Smooth muscle cell (in vitro differentiated cells): ENCODE measurements at regions not wholly inside any gene's neighbourhood (a gene's known extent, or its start where the extent isn't known, plus 50 kb on each side); places are given as distances from the start of the nearest gene placed in this dataset.

ENCODE experiments used
- DNase-seq: peaks from one replicate; lab custom pipeline; 2025; ENCODE audit not compliant: unreplicated experiment; lab: John Stamatoyannopoulos, UW
- H2AFZ ChIP-seq: fragments of 200-600 bp; sonication (generic); 2 replicates; pipeline ENCODE4 v1.6.0; 2016; ENCODE audit warnings: antibody characterized with exemption, low read depth, mild to moderate bottlenecking
- H3F3A ChIP-seq: fragments of 200-600 bp; sonication (generic); 2 replicates; pipeline ENCODE4 v1.6.0; 2017; ENCODE audit warnings: antibody characterized with exemption, low read depth
- H3K27ac ChIP-seq: fragments of 200-600 bp; sonication (generic); 2 replicates; pipeline ENCODE4 v1.5.1; 2016; ENCODE audit warnings: low read depth, mild to moderate bottlenecking
- H3K27me3 ChIP-seq: fragments of 200-600 bp; sonication (generic); 2 replicates; pipeline ENCODE4 v1.6.1; 2016; ENCODE audit warnings: low read depth, mild to moderate bottlenecking
- H3K36me3 ChIP-seq: fragments of 200-600 bp; sonication (generic); 2 replicates; pipeline ENCODE4 v1.5.1; 2016; ENCODE audit warnings: low read depth
- H3K4me1 ChIP-seq: fragments of 200-600 bp; sonication (generic); 2 replicates; pipeline ENCODE4 v1.5.1; 2016; ENCODE audit warnings: low read depth
- H3K4me2 ChIP-seq: fragments of 200-600 bp; sonication (generic); 2 replicates; pipeline ENCODE4 v1.6.0; 2016; ENCODE audit warnings: mild to moderate bottlenecking
- H3K4me3 ChIP-seq: fragments of 200-600 bp; sonication (generic); 2 replicates; pipeline ENCODE4 v1.5.1; 2016; ENCODE audit warnings: mild to moderate bottlenecking
- H3K79me2 ChIP-seq: fragments of 200-600 bp; sonication (generic); 2 replicates; pipeline ENCODE4 v1.6.0; 2016; ENCODE audit warnings: low read depth, mild to moderate bottlenecking
- H3K9ac ChIP-seq: fragments of 200-600 bp; sonication (generic); 2 replicates; pipeline ENCODE4 v1.6.0; 2016; ENCODE audit warnings: low read depth
- H3K9me3 ChIP-seq: fragments of 200-600 bp; sonication (generic); replicated peaks from 2 replicates; pipeline ENCODE4 v1.5.1; 2016; ENCODE audit warnings: low read depth
- H4K20me1 ChIP-seq: fragments of 200-600 bp; sonication (generic); 2 replicates; pipeline ENCODE4 v1.6.0; 2016; ENCODE audit warnings: low read depth
- CTCF ChIP-seq: fragments of 200-600 bp; sonication (generic); IDR thresholded peaks from 2 replicates; pipeline ENCODE4 v1.5.1; 2017; ENCODE audit warnings: borderline replicate concordance, mild to moderate bottlenecking, antibody characterized with exemption; ENCODE audit not compliant: insufficient read depth, poor library complexity, severe bottlenecking
- WGBS: methylation state at CpG from one replicate; pipeline ENCODE4 v1.1.7; 2016; ENCODE audit warnings: low lambda C conversion rate; 5-methylcytosine and 5-hydroxymethylcytosine counted together

- Histone ChIP-seq H3F3A (no peaks in the 10 kb centered on the region), H3K9ac (no peak overlapping the region), H3K4me1 (peaks cover 11% of the 10 kb centered on the region), H3K4me3 (no peak overlapping the region), H3K27me3 (no peaks in the 10 kb centered on the region), H3K27ac (peak overlapping the region; percentile 66), H3K36me3 (no peaks in the 10 kb centered on the region), H3K4me2 (no peak overlapping the region), H3K9me3 (no peaks in the 10 kb centered on the region), H2AFZ (peak overlapping the region; percentile 60), H3K79me2 (no peaks in the 10 kb centered on the region), H4K20me1 (no peaks in the 10 kb centered on the region)
- WGBS = 76% methylated on average over 3 of the region's 3 CpGs
- TF ChIP-seq CTCF = no peak
- DNase-seq = no peak
Measured at GRCh38 chr5:54804086-54804485, 181.3 kb downstream of the ESM1 start.

GRCh38 chr5:54803471-54804011 lies 181.9 kb downstream of the ESM1 start:
- Histone ChIP-seq H3K27ac (peak overlapping the region; percentile 66), H4K20me1 (no peaks in the 10 kb centered on the region), H3K79me2 (no peaks in the 10 kb centered on the region), H3K27me3 (no peaks in the 10 kb centered on the region), H3K4me2 (peak overlapping the region; percentile 11), H2AFZ (peak overlapping the region; percentile 60), H3K9me3 (no peaks in the 10 kb centered on the region), H3K4me1 (peaks cover 11% of the 10 kb centered on the region), H3K9ac (no peak overlapping the region), H3K36me3 (no peaks in the 10 kb centered on the region), H3F3A (no peaks in the 10 kb centered on the region), H3K4me3 (no peak overlapping the region)
- TF ChIP-seq CTCF = no peak
- WGBS = 20% methylated on average over 3 of the region's 3 CpGs
- DNase-seq = no peak

GRCh38 chr5:54799645-54800044 lies 185.7 kb downstream of the ESM1 start:
- H3K27ac ChIP-seq = no peak overlapping the region
- 87% methylated on average over 1 of the region's 1 CpG for WGBS
- TF ChIP-seq CTCF = no peak
- H3K4me2 ChIP-seq = no peak overlapping the region
- H3K4me3 ChIP-seq = no peak overlapping the region
- H2AFZ ChIP-seq = no peak overlapping the region
- H3K9me3 ChIP-seq = no peaks in the 10 kb centered on the region
- no peak overlapping the region for H3K9ac ChIP-seq
- no peaks in the 10 kb centered on the region for H3K79me2 ChIP-seq
- H3F3A ChIP-seq = no peaks in the 10 kb centered on the region
- no peaks in the 10 kb centered on the region for H4K20me1 ChIP-seq
- no peaks in the 10 kb centered on the region for H3K27me3 ChIP-seq
- DNase-seq = no peak
- H3K4me1 ChIP-seq = peaks cover 11% of the 10 kb centered on the region
- H3K36me3 ChIP-seq = no peaks in the 10 kb centered on the region

- DNase-seq = no peak
- H3K27me3 ChIP-seq = no peaks in the 10 kb centered on the region
- TF ChIP-seq CTCF = no peak
- no peak overlapping the region for H2AFZ ChIP-seq
- H3K4me3 ChIP-seq = no peak overlapping the region
- H3F3A ChIP-seq = no peaks in the 10 kb centered on the region
- H3K79me2 ChIP-seq = no peaks in the 10 kb centered on the region
- H4K20me1 ChIP-seq = no peaks in the 10 kb centered on the region
- no peak overlapping the region for H3K27ac ChIP-seq
- H3K4me2 ChIP-seq = no peak overlapping the region
- no peak overlapping the region for H3K9ac ChIP-seq
- no peaks in the 10 kb centered on the region for H3K36me3 ChIP-seq
- no peaks in the 10 kb centered on the region for H3K9me3 ChIP-seq
- no peaks in the 10 kb centered on the region for H3K4me1 ChIP-seq
Measured at GRCh38 chr5:54795777-54796176, 189.6 kb downstream of the ESM1 start.
